ENCODE measurements at regions not wholly inside any gene's neighbourhood (a gene's known extent, or its start where the extent isn't known, plus 50 kb on each side); places are given as distances from the start of the nearest gene placed in this dataset.

DNA sequence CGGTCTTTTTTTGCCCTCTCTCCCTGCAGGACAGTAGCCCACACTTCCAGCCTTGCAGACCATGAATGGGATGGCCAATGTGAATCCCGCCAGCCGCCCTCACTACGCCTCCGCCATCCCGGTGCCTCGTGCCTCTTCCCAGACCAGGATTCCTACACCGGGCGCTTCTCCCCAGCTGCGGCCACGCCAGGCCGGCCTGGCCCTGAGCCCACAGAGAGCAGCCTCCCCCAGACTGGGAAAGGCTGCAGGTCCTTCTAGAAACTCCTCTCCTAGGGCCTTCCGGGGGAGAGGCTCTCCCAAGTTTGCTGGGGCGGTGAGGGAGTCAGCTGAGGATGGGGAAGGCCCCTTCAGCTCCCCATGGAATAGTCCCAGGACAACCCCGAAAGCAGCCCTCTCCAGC, 83.9 kb downstream of the NAV1 start:
- TF ChIP-seq, protein P1, sequence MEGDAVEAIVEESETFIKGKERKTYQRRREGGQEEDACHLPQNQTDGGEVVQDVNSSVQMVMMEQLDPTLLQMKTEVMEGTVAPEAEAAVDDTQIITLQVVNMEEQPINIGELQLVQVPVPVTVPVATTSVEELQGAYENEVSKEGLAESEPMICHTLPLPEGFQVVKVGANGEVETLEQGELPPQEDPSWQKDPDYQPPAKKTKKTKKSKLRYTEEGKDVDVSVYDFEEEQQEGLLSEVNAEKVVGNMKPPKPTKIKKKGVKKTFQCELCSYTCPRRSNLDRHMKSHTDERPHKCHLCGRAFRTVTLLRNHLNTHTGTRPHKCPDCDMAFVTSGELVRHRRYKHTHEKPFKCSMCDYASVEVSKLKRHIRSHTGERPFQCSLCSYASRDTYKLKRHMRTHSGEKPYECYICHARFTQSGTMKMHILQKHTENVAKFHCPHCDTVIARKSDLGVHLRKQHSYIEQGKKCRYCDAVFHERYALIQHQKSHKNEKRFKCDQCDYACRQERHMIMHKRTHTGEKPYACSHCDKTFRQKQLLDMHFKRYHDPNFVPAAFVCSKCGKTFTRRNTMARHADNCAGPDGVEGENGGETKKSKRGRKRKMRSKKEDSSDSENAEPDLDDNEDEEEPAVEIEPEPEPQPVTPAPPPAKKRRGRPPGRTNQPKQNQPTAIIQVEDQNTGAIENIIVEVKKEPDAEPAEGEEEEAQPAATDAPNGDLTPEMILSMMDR (conservative IDR thresholded peaks at IDR 0.05) = no peak
- no peak for TF ChIP-seq ZFX (IDR thresholded peaks at IDR 0.05)

Data from C4-2B (cell line).